ENCODE measurements at regions not wholly inside any gene's neighbourhood (a gene's known extent, or its start where the extent isn't known, plus 50 kb on each side); places are given as distances from the start of the nearest gene placed in this dataset.
"Not testable (repeated sequence)": the region's sequence is repeated elsewhere in the genome, so short reads cannot be mapped to it uniquely, and the experiment has no call there.

- DNase-seq (ENCODE audit: low spot score) = no peak
Observed at GRCh38 chr5:174644436-174644835, 79.9 kb upstream of the MSX2 start.

GRCh38 chr5:174644923-174645322 is 79.5 kb upstream of the MSX2 start:
- DNase-seq (ENCODE audit: low spot score) = no peak

GRCh38 chr5:174645677-174646076 is 78.7 kb upstream of the MSX2 start:
- no peak for DNase-seq (ENCODE audit: low spot score)

- DNase-seq (ENCODE audit: low spot score) = not testable (repeated sequence)
Observed at GRCh38 chr5:174648618-174649017, 75.8 kb upstream of the MSX2 start.

- DNase-seq (ENCODE audit: low spot score) = no peak
Observed at GRCh38 chr5:174649391-174649790, 75.0 kb upstream of the MSX2 start.

GRCh38 chr5:174654442-174654841 is 69.9 kb upstream of the MSX2 start:
- no peak for DNase-seq (ENCODE audit: low spot score)

- no peak for DNase-seq (ENCODE audit: low spot score)
Observed at GRCh38 chr5:174655351-174655750, 69.0 kb upstream of the MSX2 start.

- DNase-seq (ENCODE audit: low spot score) = no peak
Observed at GRCh38 chr5:174664180-174664850, 60.1 kb upstream of the MSX2 start.

- no peak for DNase-seq (ENCODE audit: low spot score)
Observed at GRCh38 chr5:174665347-174665746, 59.0 kb upstream of the MSX2 start.

GRCh38 chr5:174667526-174667925 is 56.9 kb upstream of the MSX2 start:
- no peak for DNase-seq (ENCODE audit: low spot score)

- DNase-seq (ENCODE audit: low spot score) = no peak
Observed at GRCh38 chr5:174668349-174668748, 56.0 kb upstream of the MSX2 start.

Measured in kidney tubule cell (primary cell).